ENCODE measurements at regions not wholly inside any gene's neighbourhood (a gene's known extent, or its start where the extent isn't known, plus 50 kb on each side); places are given as distances from the start of the nearest gene placed in this dataset.

DNA sequence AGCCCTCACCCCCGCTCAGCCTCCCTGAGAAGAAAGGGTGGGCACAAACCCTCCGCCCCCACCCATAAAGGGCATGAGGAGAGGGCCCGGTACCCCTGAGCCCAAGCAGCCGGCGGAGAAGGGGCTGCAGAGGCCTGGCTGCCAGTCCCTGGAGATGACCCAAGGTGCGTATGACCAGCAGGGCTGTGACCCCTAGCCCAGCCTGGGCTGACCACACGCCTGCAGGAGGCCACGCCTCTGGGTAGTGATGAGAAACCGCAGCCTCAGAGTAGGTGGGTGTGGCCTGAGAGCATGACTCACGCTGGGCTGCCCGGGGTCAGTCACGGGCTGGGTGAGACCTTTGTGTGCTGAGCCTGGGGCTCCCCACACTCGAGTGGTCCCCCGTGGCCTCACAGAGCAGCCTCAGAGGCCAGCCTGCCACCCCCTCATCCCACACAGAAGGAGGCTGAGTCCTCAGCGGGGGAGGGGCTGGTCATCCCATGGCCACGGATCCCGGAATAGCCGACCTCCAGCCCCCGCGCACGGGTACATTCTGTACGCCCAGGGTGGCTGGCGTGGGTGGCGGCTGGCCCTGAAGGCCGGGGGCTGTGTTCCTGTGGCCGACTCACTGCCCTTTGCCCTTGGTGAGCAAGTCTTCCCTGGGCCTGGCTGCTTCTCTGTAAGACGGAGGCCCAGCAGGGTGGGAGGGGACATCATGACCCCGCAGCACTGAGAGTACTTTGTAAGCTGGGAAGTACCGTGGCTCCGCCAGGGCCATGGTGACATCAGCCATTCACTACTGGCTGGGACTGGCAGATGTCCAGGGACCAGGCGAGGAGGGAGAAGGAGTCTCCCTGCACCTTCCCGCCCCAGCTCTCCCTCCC, 110.8 kb upstream of the OTOS start:
- no peaks in the 10 kb centered on the region for H3K36me3 ChIP-seq (ENCODE audit: low read depth, low read length)
- H3F3A ChIP-seq (ENCODE audit: low read length, unreplicated experiment) = no peaks in the 10 kb centered on the region
- H3K4me2 ChIP-seq (ENCODE audit: low read length) = peak overlapping the region; percentile 83
- DNase-seq = peak; percentile 82
- no peaks in the 10 kb centered on the region for H3K9me3 ChIP-seq (ENCODE audit: low read length)
- peak overlapping the region; percentile 35 for H3K27ac ChIP-seq (ENCODE audit: low read length)
- no peaks in the 10 kb centered on the region for H3K27me3 ChIP-seq (ENCODE audit: low read length)
- CTCF ChIA-PET = no interaction called here
- intact Hi-C loops (cut with micrococcal nuclease) = no loop called here
- H3K4me3 ChIP-seq (ENCODE audit: low read length) = peak overlapping the region; percentile 60; the same call in 1 of the 2 replicates
- TSS peak; percentile 70 for BruUV-seq (replicated peaks)
- POLR2A ChIA-PET (ENCODE audit: unreplicated experiment) = no interaction called here
- TF ChIP-seq EZH2 (IDR thresholded peaks at IDR 0.05; ENCODE audit: low read length, unreplicated experiment) (no peak), EZH2phosphoT487 (IDR thresholded peaks at IDR 0.05; ENCODE audit: borderline replicate concordance, low read length) (no peak)
- TF ChIP-seq, protein P1, sequence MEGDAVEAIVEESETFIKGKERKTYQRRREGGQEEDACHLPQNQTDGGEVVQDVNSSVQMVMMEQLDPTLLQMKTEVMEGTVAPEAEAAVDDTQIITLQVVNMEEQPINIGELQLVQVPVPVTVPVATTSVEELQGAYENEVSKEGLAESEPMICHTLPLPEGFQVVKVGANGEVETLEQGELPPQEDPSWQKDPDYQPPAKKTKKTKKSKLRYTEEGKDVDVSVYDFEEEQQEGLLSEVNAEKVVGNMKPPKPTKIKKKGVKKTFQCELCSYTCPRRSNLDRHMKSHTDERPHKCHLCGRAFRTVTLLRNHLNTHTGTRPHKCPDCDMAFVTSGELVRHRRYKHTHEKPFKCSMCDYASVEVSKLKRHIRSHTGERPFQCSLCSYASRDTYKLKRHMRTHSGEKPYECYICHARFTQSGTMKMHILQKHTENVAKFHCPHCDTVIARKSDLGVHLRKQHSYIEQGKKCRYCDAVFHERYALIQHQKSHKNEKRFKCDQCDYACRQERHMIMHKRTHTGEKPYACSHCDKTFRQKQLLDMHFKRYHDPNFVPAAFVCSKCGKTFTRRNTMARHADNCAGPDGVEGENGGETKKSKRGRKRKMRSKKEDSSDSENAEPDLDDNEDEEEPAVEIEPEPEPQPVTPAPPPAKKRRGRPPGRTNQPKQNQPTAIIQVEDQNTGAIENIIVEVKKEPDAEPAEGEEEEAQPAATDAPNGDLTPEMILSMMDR (conservative IDR thresholded peaks at IDR 0.05; ENCODE audit: low read depth, low read length) = no peak
- H4K20me1 ChIP-seq (ENCODE audit: low read length) = no peaks in the 10 kb centered on the region
- no peaks in the 10 kb centered on the region for H3K9me2 ChIP-seq (replicated peaks; ENCODE audit: low read length)
- peak overlapping the region; percentile 41 for H3K9ac ChIP-seq (ENCODE audit: low read length)
- peak overlapping the region; percentile 75 for H2AFZ ChIP-seq (ENCODE audit: low read length)
- ATAC-seq = peak; percentile 99
- no peaks in the 10 kb centered on the region for H3K79me2 ChIP-seq (ENCODE audit: low read length)
- peaks cover 23% of the 10 kb centered on the region for H3K4me1 ChIP-seq (ENCODE audit: insufficient read depth, low read length)

DNA sequence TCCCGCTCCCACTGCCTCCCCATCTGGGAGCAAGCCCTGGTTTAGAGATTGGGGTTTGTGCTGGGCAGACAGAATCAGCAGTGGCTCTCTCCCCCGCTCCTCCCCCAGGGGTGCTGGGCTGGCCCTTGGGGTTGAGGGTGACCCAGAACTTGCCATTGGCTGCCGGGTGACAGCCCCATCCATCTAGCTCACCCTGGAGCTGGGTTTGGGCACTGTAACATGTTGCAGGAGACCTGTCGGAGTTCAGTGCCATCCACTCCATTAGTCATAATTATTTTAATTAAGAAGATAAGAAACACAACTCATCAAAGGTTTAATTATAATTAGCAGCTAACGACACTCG, 111.4 kb upstream of the OTOS start:
- Histone ChIP-seq H3K9ac (ENCODE audit: low read length) (peak overlapping the region; percentile 41; the same call in 1 of the 2 replicates), H3F3A (ENCODE audit: low read length, unreplicated experiment) (no peaks in the 10 kb centered on the region), H3K9me3 (ENCODE audit: low read length) (no peaks in the 10 kb centered on the region), H2AFZ (ENCODE audit: low read length) (no peak overlapping the region), H3K36me3 (ENCODE audit: low read depth, low read length) (no peaks in the 10 kb centered on the region), H3K4me1 (ENCODE audit: insufficient read depth, low read length) (peaks cover 24% of the 10 kb centered on the region), H3K27ac (ENCODE audit: low read length) (0 out of 2 replicates have a peak overlapping the region, but pooled peaks have one; percentile 35), H3K4me3 (ENCODE audit: low read length) (peak overlapping the region; percentile 60; the same call in 1 of the 2 replicates), H3K79me2 (ENCODE audit: low read length) (no peaks in the 10 kb centered on the region), H4K20me1 (ENCODE audit: low read length) (no peaks in the 10 kb centered on the region), H3K27me3 (ENCODE audit: low read length) (no peaks in the 10 kb centered on the region), H3K4me2 (ENCODE audit: low read length) (peak overlapping the region; percentile 83), H3K9me2 (replicated peaks; ENCODE audit: low read length) (no peaks in the 10 kb centered on the region)
- ChIA-PET CTCF (no interaction called here), POLR2A (ENCODE audit: unreplicated experiment) (no interaction called here)
- no peak for ATAC-seq
- BruUV-seq (replicated peaks) = no TSS peak
- intact Hi-C loops (cut with micrococcal nuclease) = no loop called here
- TF ChIP-seq, protein P1 (conservative IDR thresholded peaks at IDR 0.05; ENCODE audit: low read depth, low read length) = no peak
- TF ChIP-seq EZH2phosphoT487 (IDR thresholded peaks at IDR 0.05; ENCODE audit: borderline replicate concordance, low read length) = no peak
- TF ChIP-seq EZH2 (IDR thresholded peaks at IDR 0.05; ENCODE audit: low read length, unreplicated experiment) = no peak
- no peak for DNase-seq

DNA sequence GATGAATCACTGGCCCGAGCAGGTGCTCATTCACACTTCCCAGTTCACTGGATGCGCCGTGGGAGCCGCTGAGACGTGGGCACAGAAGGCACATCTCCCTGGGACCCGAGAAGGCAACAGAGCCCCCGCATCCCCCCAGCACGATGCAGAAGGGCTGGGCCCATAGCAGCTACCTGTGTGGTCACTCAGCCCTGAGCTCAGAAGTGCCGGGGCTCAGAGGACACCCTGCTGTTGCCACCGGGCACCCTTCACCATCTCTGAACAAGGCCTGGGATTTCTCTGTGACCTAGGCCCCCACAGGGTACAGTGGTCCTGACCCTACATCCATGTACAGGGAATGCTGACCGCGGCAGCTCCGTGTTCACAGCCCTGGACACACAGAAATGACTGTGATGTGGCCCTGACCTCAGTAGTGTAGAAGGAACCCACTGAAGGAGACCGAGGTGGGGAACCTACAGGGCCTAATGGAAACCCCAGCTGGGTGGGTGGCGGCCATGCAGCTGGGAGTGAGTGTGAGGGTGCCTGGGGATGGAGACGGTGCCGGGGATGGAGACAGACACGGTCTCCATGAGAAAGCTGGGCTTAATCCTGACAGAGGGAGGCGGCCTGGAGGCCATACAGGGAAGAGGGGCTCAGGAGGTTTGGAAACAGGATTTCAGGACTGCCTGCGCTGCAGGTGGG, 111.9 kb upstream of the OTOS start:
- no peaks in the 10 kb centered on the region for H3K27me3 ChIP-seq (ENCODE audit: low read length)
- CTCF ChIA-PET = no interaction called here
- no peaks in the 10 kb centered on the region for H3K9me3 ChIP-seq (ENCODE audit: low read length)
- no peak overlapping the region for H3K4me3 ChIP-seq (ENCODE audit: low read length)
- POLR2A ChIA-PET (ENCODE audit: unreplicated experiment) = no interaction called here
- no peaks in the 10 kb centered on the region for H3K36me3 ChIP-seq (ENCODE audit: low read depth, low read length)
- H2AFZ ChIP-seq (ENCODE audit: low read length) = no peak overlapping the region
- TF ChIP-seq EZH2 (IDR thresholded peaks at IDR 0.05; ENCODE audit: low read length, unreplicated experiment) (no peak), EZH2phosphoT487 (IDR thresholded peaks at IDR 0.05; ENCODE audit: borderline replicate concordance, low read length) (no peak)
- TF ChIP-seq, protein P1 (conservative IDR thresholded peaks at IDR 0.05; ENCODE audit: low read depth, low read length) = no peak
- no peaks in the 10 kb centered on the region for H3K79me2 ChIP-seq (ENCODE audit: low read length)
- no TSS peak for BruUV-seq (replicated peaks)
- H3K9me2 ChIP-seq (replicated peaks; ENCODE audit: low read length) = no peaks in the 10 kb centered on the region
- H3K4me1 ChIP-seq (ENCODE audit: insufficient read depth, low read length) = peaks cover 24% of the 10 kb centered on the region
- DNase-seq (no peak), ATAC-seq (no peak)
- H3K9ac ChIP-seq (ENCODE audit: low read length) = no peak overlapping the region
- H3K27ac ChIP-seq (ENCODE audit: low read length) = no peak overlapping the region
- intact Hi-C loops (cut with micrococcal nuclease) = no loop called here
- no peaks in the 10 kb centered on the region for H4K20me1 ChIP-seq (ENCODE audit: low read length)
- no peaks in the 10 kb centered on the region for H3F3A ChIP-seq (ENCODE audit: low read length, unreplicated experiment)
- no peak overlapping the region for H3K4me2 ChIP-seq (ENCODE audit: low read length)
